ENCODE measurements at regions not wholly inside any gene's neighbourhood (a gene's known extent, or its start where the extent isn't known, plus 50 kb on each side); places are given as distances from the start of the nearest gene placed in this dataset.

DNA sequence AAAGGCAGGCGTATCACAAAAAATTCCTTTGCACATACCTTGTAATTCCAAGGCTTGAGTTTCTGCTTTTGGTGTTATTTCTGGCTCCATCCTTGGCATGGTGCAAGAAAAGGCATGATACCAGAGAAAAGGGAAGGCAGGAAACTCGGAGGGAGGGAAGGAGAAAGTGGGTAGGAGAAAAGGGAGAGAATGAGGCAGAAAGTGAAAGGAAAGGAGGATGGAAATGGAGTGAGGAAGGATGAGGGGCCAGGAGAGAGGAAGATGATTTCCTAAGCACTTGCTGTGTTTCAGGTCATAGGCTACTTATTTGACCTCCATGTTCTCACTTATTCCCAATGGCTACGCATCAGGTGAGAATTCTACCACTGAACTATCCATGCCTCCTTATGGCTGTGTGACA, 110.8 kb upstream of the JCAD start:
- TF ChIP-seq, protein P1, sequence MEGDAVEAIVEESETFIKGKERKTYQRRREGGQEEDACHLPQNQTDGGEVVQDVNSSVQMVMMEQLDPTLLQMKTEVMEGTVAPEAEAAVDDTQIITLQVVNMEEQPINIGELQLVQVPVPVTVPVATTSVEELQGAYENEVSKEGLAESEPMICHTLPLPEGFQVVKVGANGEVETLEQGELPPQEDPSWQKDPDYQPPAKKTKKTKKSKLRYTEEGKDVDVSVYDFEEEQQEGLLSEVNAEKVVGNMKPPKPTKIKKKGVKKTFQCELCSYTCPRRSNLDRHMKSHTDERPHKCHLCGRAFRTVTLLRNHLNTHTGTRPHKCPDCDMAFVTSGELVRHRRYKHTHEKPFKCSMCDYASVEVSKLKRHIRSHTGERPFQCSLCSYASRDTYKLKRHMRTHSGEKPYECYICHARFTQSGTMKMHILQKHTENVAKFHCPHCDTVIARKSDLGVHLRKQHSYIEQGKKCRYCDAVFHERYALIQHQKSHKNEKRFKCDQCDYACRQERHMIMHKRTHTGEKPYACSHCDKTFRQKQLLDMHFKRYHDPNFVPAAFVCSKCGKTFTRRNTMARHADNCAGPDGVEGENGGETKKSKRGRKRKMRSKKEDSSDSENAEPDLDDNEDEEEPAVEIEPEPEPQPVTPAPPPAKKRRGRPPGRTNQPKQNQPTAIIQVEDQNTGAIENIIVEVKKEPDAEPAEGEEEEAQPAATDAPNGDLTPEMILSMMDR (conservative IDR thresholded peaks at IDR 0.05; ENCODE audit: low read length) = no peak
- TF ChIP-seq EZH2phosphoT487 (IDR thresholded peaks at IDR 0.05; ENCODE audit: borderline replicate concordance, low read depth, low read length) = no peak
